Mesenchymal stem cell (in vitro differentiated cells and primary cell): ENCODE measurements at regions not wholly inside any gene's neighbourhood (a gene's known extent, or its start where the extent isn't known, plus 50 kb on each side); places are given as distances from the start of the nearest gene placed in this dataset.

Source experiments
- DNase-seq: peaks from one replicate; pipeline ENCODE4 v3.0.0-alpha.2; 2013
- H2AFZ ChIP-seq: one replicate; pipeline ENCODE4 v1.6.1; 2013; ENCODE audit warnings: low read depth, mild to moderate bottlenecking, control low read depth, inconsistent platforms, low read length, moderate library complexity
- H2AK5ac ChIP-seq: 2 replicates; pipeline ENCODE4 v1.6.1; 2013; ENCODE audit warnings: low read length, moderate library complexity, mild to moderate bottlenecking, inconsistent platforms; ENCODE audit not compliant: severe bottlenecking
- H2BK120ac ChIP-seq: one replicate; pipeline ENCODE4 v1.6.1; 2013; ENCODE audit warnings: low read depth, mild to moderate bottlenecking, inconsistent platforms, low read length, moderate library complexity
- H2BK12ac ChIP-seq, 2 experiments: one replicate each; pipeline ENCODE4 v1.6.1; 2013; ENCODE audit warnings: inconsistent platforms in 2 of 2, low read length in 2 of 2, mild to moderate bottlenecking in 2 of 2, moderate library complexity in 2 of 2, control low read depth in 1 of 2
- H2BK15ac ChIP-seq: one replicate; pipeline ENCODE4 v1.6.1; 2013; ENCODE audit warnings: mild to moderate bottlenecking, low read depth, inconsistent platforms; ENCODE audit not compliant: poor library complexity, severe bottlenecking
- H2BK5ac ChIP-seq: 2 replicates; pipeline ENCODE4 v1.6.1; 2013; ENCODE audit warnings: low read depth, mild to moderate bottlenecking, low read length, control low read depth, inconsistent platforms; ENCODE audit not compliant: poor library complexity, severe bottlenecking
- H3K14ac ChIP-seq, 2 experiments: one replicate each; pipeline ENCODE4 v1.6.1; 2013; ENCODE audit warnings: inconsistent platforms in 2 of 2, low read length in 2 of 2, control low read depth in 1 of 2, mild to moderate bottlenecking in 1 of 2, moderate library complexity in 1 of 2
- H3K18ac ChIP-seq, 2 experiments: one replicate each; pipeline ENCODE4 v1.6.1; 2013; ENCODE audit warnings: inconsistent platforms in 2 of 2, low read length in 2 of 2, control low read depth in 1 of 2, low read depth in 1 of 2, mild to moderate bottlenecking in 1 of 2
- H3K23ac ChIP-seq, 2 experiments: one replicate each; pipeline ENCODE4 v1.6.1; 2013; ENCODE audit warnings: inconsistent platforms in 2 of 2, low read length in 2 of 2, mild to moderate bottlenecking in 2 of 2, moderate library complexity in 2 of 2, control low read depth in 1 of 2
- H3K27ac ChIP-seq: 2 replicates; pipeline ENCODE4 v1.5.1; 2013; ENCODE audit warnings: mild to moderate bottlenecking, moderate library complexity, low read length, control low read depth, inconsistent platforms; ENCODE audit not compliant: poor library complexity, severe bottlenecking
- H3K27me3 ChIP-seq, 2 experiments: 2 replicates each; pipeline versions ENCODE4 v1.6.1 to v1.7.0; 2013; ENCODE audit warnings: low read length in 2 of 2, mild to moderate bottlenecking in 2 of 2, moderate library complexity in 2 of 2, control low read depth in 1 of 2, inconsistent platforms in 1 of 2; ENCODE audit not compliant: control insufficient read depth in 1 of 2, insufficient read depth in 1 of 2
- H3K36me3 ChIP-seq, 2 experiments: 2 replicates each; pipeline versions ENCODE4 v1.6.1 to v1.7.0; 2013; ENCODE audit warnings: low read length in 2 of 2, control low read depth in 1 of 2, inconsistent platforms in 1 of 2, low read depth in 1 of 2, mild to moderate bottlenecking in 1 of 2; ENCODE audit not compliant: insufficient read depth in 2 of 2, control insufficient read depth in 1 of 2
- H3K4ac ChIP-seq, 2 experiments: one replicate each; pipeline ENCODE4 v1.6.1; 2013; ENCODE audit warnings: inconsistent platforms in 2 of 2, low read length in 2 of 2, mild to moderate bottlenecking in 2 of 2, moderate library complexity in 2 of 2, control low read depth in 1 of 2, low read depth in 1 of 2
- H3K4me1 ChIP-seq: 2 replicates; pipeline ENCODE4 v1.6.1; 2013; ENCODE audit warnings: low read depth, low read length, control low read depth; ENCODE audit not compliant: control insufficient read depth, insufficient read depth
- H3K4me2 ChIP-seq: 2 replicates; pipeline ENCODE4 v1.6.1; 2013; ENCODE audit warnings: low read length, mild to moderate bottlenecking, inconsistent platforms; ENCODE audit not compliant: poor library complexity, severe bottlenecking
- H3K4me3 ChIP-seq, 2 experiments: 2 replicates each; pipeline versions ENCODE4 v1.5.1 to v1.7.0; 2013; ENCODE audit warnings: low read length in 2 of 2, mild to moderate bottlenecking in 2 of 2, control low read depth in 1 of 2, low read depth in 1 of 2; ENCODE audit not compliant: insufficient read depth in 1 of 2
- H3K79me1 ChIP-seq: replicated peaks from 2 replicates; pipeline ENCODE4 v1.6.1; 2013; ENCODE audit warnings: mild to moderate bottlenecking, control low read depth, low read length, inconsistent platforms; ENCODE audit not compliant: poor library complexity, severe bottlenecking
- H3K9ac ChIP-seq: 2 replicates; pipeline ENCODE4 v1.7.0; 2013; ENCODE audit warnings: mild to moderate bottlenecking, low read length, moderate library complexity
- H3K9me3 ChIP-seq: 2 replicates; pipeline ENCODE4 v1.7.0; 2013; ENCODE audit warnings: mild to moderate bottlenecking, low read length; ENCODE audit not compliant: control insufficient read depth
- H4K8ac ChIP-seq: one replicate; pipeline ENCODE4 v1.6.1; 2013; ENCODE audit warnings: inconsistent platforms, mild to moderate bottlenecking, low read length, moderate library complexity
- H4K91ac ChIP-seq: one replicate; pipeline ENCODE4 v1.6.1; 2013; ENCODE audit warnings: mild to moderate bottlenecking, low read length, inconsistent platforms
- WGBS: methylation state at CpG from one replicate; pipeline ENCODE4 v1.1.7; 2013; ENCODE audit warnings: mixed read lengths; 5-methylcytosine and 5-hydroxymethylcytosine counted together

DNA sequence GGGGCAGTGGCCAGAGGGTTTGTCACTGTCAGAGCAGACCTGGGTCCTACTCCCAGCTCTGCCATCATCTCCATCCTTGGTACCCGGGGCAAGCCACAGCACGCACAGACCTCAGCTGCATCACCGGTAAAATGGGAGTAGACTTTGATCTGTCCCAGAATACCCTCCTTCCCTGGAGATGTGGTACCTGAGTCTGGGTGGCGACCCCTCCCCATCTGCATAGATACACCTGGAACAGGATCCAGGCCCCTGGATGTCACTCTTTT, 64.0 kb downstream of the ZFP36L2 start:
- 90% methylated on average over 4 of the region's 4 CpGs for WGBS

DNA sequence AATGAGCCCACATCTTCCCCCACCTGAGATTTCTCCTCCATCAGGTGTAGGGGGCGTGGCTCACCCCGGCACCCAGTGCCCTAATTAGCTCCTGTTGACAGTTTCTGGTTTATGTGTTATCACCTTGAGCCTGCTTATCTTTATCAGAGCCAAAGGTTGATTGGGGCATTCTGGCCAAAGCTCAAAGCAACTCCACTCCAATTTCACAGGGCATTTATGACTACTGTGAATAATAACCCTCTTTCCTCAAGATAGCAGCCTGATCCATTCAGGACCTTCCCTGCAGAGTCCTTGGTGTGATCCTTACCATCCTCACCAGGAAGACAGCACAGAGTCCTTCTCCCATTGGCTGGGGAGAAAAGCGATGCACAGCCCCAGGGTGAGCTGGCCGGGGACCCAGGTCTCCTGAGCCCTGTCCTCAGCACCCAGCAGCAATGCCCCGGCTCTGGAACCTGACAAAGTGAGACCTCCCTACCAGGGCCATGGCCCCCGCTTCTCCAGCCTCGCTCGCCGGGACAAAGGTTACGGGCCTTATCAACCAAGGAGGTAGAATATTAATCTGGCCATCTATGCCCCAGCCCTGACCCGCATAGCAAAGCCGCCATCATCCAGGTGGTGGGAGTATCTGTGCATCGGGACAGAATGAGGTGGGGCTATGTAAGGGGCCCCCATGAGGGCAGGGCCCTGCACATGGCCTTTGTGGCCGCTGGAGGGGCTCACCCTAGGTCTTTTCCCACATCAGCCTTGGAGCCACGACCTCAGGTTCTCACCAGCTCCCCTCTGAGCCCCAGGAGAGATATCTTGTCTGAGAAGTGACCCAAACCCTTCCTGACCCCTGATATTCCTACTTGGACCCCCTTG, 64.5 kb downstream of the ZFP36L2 start:
- H3K4me2 ChIP-seq, result no peak overlapping the region
- H3K79me1 ChIP-seq, result no peaks in the 10 kb centered on the region
- H3K36me3 ChIP-seq, result no peaks in the 10 kb centered on the region
- H4K8ac ChIP-seq, result no peak overlapping the region
- H3K14ac ChIP-seq, result no peak overlapping the region
- H3K9ac ChIP-seq, result no peak overlapping the region
- H3K4ac ChIP-seq, result no peak overlapping the region
- no peak overlapping the region for H3K4me3 ChIP-seq
- peak overlapping the region; percentile 34 for H2BK15ac ChIP-seq
- no peak overlapping the region for H2BK120ac ChIP-seq
- no peak overlapping the region for H4K91ac ChIP-seq
- H2AFZ ChIP-seq, result no peak overlapping the region
- H3K18ac ChIP-seq, result no peak overlapping the region
- H3K27me3 ChIP-seq, result no peaks in the 10 kb centered on the region
- no peak overlapping the region for H2BK12ac ChIP-seq
- no peak overlapping the region for H2BK5ac ChIP-seq
- H3K9me3 ChIP-seq, result no peaks in the 10 kb centered on the region
- H2AK5ac ChIP-seq, result no peak overlapping the region
- no peak for DNase-seq
- WGBS, result 88% methylated on average over 15 of the region's 15 CpGs
- peaks cover 24% of the 10 kb centered on the region for H3K4me1 ChIP-seq
- H3K23ac ChIP-seq, result no peak overlapping the region
- H3K27ac ChIP-seq, result no peak overlapping the region

More for the DNA sequence above, 64.0 kb downstream of the ZFP36L2 start:
- no peak overlapping the region for H2AFZ ChIP-seq
- H2BK12ac ChIP-seq, result no peak overlapping the region
- H3K4me1 ChIP-seq, result peaks cover 24% of the 10 kb centered on the region
- H2BK5ac ChIP-seq, result no peak overlapping the region
- H3K14ac ChIP-seq, result no peak overlapping the region
- no peak overlapping the region for H3K4ac ChIP-seq
- no peak overlapping the region for H2BK120ac ChIP-seq
- no peak overlapping the region for H4K91ac ChIP-seq
- no peaks in the 10 kb centered on the region for H3K79me1 ChIP-seq
- no peak overlapping the region for H2BK15ac ChIP-seq
- no peak overlapping the region for H3K23ac ChIP-seq
- H3K4me2 ChIP-seq, result no peak overlapping the region
- H3K27me3 ChIP-seq, result no peaks in the 10 kb centered on the region
- no peak overlapping the region for H3K4me3 ChIP-seq
- no peak overlapping the region for H3K9ac ChIP-seq
- no peaks in the 10 kb centered on the region for H3K9me3 ChIP-seq
- no peak overlapping the region for H4K8ac ChIP-seq
- no peak overlapping the region for H3K18ac ChIP-seq
- DNase-seq, result no peak
- H3K36me3 ChIP-seq, result no peaks in the 10 kb centered on the region
- no peak overlapping the region for H2AK5ac ChIP-seq
- H3K27ac ChIP-seq, result no peak overlapping the region

DNA sequence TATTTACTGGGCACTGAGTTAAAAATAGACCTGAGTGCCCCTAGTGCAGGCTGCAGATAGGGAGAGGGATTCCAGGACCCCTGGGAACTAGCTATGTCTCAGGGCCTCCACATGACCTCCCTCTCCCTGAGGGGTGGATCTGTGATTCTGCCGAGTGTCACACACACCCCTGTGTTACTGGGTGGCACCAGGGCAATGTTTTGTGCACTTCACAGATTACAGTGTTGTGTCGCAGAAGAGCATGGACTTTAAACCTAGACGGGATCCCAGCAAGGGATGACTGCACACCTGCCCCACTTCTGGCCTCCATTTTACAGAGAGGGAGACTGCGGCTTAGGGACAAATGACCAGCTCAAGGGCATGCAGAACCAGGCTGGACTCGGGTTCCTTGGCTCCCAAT, 65.6 kb downstream of the ZFP36L2 start:
- no peak overlapping the region for H2AK5ac ChIP-seq
- peak overlapping the region in 1 of 2 experiments; percentile 3 for H2BK12ac ChIP-seq
- no peak overlapping the region for H3K23ac ChIP-seq
- no peak overlapping the region for H4K91ac ChIP-seq
- H3K9me3 ChIP-seq, result no peaks in the 10 kb centered on the region
- no peak for DNase-seq
- 95% methylated on average over 5 of the region's 5 CpGs for WGBS
- no peak overlapping the region for H2BK15ac ChIP-seq
- peak overlapping the region in 1 of 2 experiments; percentile 42 for H3K14ac ChIP-seq
- H3K36me3 ChIP-seq, result no peaks in the 10 kb centered on the region
- H3K9ac ChIP-seq, result no peak overlapping the region
- H3K4me1 ChIP-seq, result peaks cover 24% of the 10 kb centered on the region
- H3K79me1 ChIP-seq, result no peaks in the 10 kb centered on the region
- no peak overlapping the region for H3K4me3 ChIP-seq
- no peak overlapping the region for H2BK120ac ChIP-seq
- no peak overlapping the region for H3K4me2 ChIP-seq
- no peak overlapping the region for H2AFZ ChIP-seq
- no peak overlapping the region for H2BK5ac ChIP-seq
- H3K18ac ChIP-seq, result peak overlapping the region in 1 of 2 experiments; percentile 34
- H3K27me3 ChIP-seq, result no peaks in the 10 kb centered on the region
- H3K4ac ChIP-seq, result no peak overlapping the region
- H4K8ac ChIP-seq, result no peak overlapping the region
- H3K27ac ChIP-seq, result no peak overlapping the region

DNA sequence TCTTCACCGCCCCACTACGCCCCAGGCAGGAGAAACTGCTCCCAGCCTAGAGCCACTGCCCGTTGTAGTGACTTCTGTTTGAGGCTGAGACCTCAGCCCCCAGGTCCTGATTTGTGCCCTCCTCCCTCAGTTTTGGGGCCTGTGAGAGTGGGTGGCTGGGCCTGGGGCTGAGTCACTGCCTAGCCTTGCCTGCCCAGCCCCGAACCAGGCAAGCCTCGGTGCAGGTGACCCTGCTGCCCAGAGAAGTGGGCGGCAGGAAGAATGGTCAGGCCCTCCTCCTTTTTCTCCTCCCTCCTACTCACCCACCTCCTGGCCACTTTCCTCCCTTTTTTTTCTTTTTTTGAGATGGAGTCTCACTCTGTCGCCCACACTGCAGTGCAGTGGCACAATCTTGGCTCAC, 66.6 kb downstream of the ZFP36L2 start:
- no peak overlapping the region for H4K8ac ChIP-seq
- peak overlapping the region in 1 of 2 experiments; percentile 8 for H2BK12ac ChIP-seq
- H3K9ac ChIP-seq, result peak overlapping the region; percentile 78
- no peak overlapping the region for H3K27ac ChIP-seq
- H3K9me3 ChIP-seq, result no peaks in the 10 kb centered on the region
- no peak for DNase-seq
- peak overlapping the region; percentile 89 for H2AK5ac ChIP-seq
- H2AFZ ChIP-seq, result no peak overlapping the region
- no peak overlapping the region for H3K4me3 ChIP-seq
- H3K14ac ChIP-seq, result no peak overlapping the region
- no peaks in the 10 kb centered on the region for H3K79me1 ChIP-seq
- H3K27me3 ChIP-seq, result no peaks in the 10 kb centered on the region
- H3K23ac ChIP-seq, result no peak overlapping the region
- no peak overlapping the region for H3K4ac ChIP-seq
- WGBS, result 88% methylated on average over 7 of the region's 7 CpGs
- H2BK5ac ChIP-seq, result no peak overlapping the region
- peaks cover 24% of the 10 kb centered on the region for H3K4me1 ChIP-seq
- H2BK120ac ChIP-seq, result no peak overlapping the region
- no peaks in the 10 kb centered on the region for H3K36me3 ChIP-seq
- peak overlapping the region in 1 of 2 experiments; percentile 13 for H3K18ac ChIP-seq
- H2BK15ac ChIP-seq, result no peak overlapping the region
- no peak overlapping the region for H3K4me2 ChIP-seq
- H4K91ac ChIP-seq, result no peak overlapping the region
